ENCODE measurements at regions not wholly inside any gene's neighbourhood (a gene's known extent, or its start where the extent isn't known, plus 50 kb on each side); places are given as distances from the start of the nearest gene placed in this dataset.

GRCh38 chr4:54371173-54371572, 142.1 kb downstream of the PDGFRA start:
- H3K9me3 Mint-ChIP-seq: peaks cover 4% of the 10 kb centered on the region
- DNase-seq (ENCODE audit: extremely low spot score, unreplicated experiment): no peak
- no peaks in the 10 kb centered on the region for H3K36me3 Mint-ChIP-seq
- peaks cover 14% of the 10 kb centered on the region for H3K4me1 Mint-ChIP-seq (ENCODE audit: unreplicated experiment)
- H3K27me3 Mint-ChIP-seq: no peaks in the 10 kb centered on the region
- no peak overlapping the region for H3K27ac Mint-ChIP-seq
- TF ChIP-seq, protein P1, sequence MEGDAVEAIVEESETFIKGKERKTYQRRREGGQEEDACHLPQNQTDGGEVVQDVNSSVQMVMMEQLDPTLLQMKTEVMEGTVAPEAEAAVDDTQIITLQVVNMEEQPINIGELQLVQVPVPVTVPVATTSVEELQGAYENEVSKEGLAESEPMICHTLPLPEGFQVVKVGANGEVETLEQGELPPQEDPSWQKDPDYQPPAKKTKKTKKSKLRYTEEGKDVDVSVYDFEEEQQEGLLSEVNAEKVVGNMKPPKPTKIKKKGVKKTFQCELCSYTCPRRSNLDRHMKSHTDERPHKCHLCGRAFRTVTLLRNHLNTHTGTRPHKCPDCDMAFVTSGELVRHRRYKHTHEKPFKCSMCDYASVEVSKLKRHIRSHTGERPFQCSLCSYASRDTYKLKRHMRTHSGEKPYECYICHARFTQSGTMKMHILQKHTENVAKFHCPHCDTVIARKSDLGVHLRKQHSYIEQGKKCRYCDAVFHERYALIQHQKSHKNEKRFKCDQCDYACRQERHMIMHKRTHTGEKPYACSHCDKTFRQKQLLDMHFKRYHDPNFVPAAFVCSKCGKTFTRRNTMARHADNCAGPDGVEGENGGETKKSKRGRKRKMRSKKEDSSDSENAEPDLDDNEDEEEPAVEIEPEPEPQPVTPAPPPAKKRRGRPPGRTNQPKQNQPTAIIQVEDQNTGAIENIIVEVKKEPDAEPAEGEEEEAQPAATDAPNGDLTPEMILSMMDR (conservative IDR thresholded peaks at IDR 0.05): no peak
- H3K4me3 Mint-ChIP-seq: no peak overlapping the region

GRCh38 chr4:54372951-54373350, 143.9 kb downstream of the PDGFRA start:
- no peak overlapping the region for H3K27ac Mint-ChIP-seq
- no peak overlapping the region for H3K4me3 Mint-ChIP-seq
- no peak for DNase-seq (ENCODE audit: extremely low spot score, unreplicated experiment)
- H3K36me3 Mint-ChIP-seq: no peaks in the 10 kb centered on the region
- peaks cover 5% of the 10 kb centered on the region for H3K27me3 Mint-ChIP-seq
- peaks cover 6% of the 10 kb centered on the region for H3K4me1 Mint-ChIP-seq (ENCODE audit: unreplicated experiment)
- peaks cover 4% of the 10 kb centered on the region for H3K9me3 Mint-ChIP-seq
- TF ChIP-seq, protein P1 (conservative IDR thresholded peaks at IDR 0.05): no peak

GRCh38 chr4:54373718-54374210, 144.7 kb downstream of the PDGFRA start:
- TF ChIP-seq, protein P1 (conservative IDR thresholded peaks at IDR 0.05): no peak
- Mint-ChIP-seq H3K4me3 (no peak overlapping the region), H3K4me1 (ENCODE audit: unreplicated experiment) (peaks cover 6% of the 10 kb centered on the region), H3K27ac (peak overlapping the region; percentile 27), H3K27me3 (peaks cover 5% of the 10 kb centered on the region), H3K36me3 (no peaks in the 10 kb centered on the region), H3K9me3 (peaks cover 4% of the 10 kb centered on the region)
- DNase-seq (ENCODE audit: extremely low spot score, unreplicated experiment): no peak

- Mint-ChIP-seq H3K36me3 (no peaks in the 10 kb centered on the region), H3K27ac (no peak overlapping the region), H3K9me3 (no peaks in the 10 kb centered on the region), H3K4me3 (no peak overlapping the region), H3K27me3 (peaks cover 5% of the 10 kb centered on the region), H3K4me1 (ENCODE audit: unreplicated experiment) (peaks cover 13% of the 10 kb centered on the region)
- TF ChIP-seq, protein P1 (conservative IDR thresholded peaks at IDR 0.05): no peak
- DNase-seq (ENCODE audit: extremely low spot score, unreplicated experiment): no peak
Measured at GRCh38 chr4:54378461-54378860, 149.4 kb downstream of the PDGFRA start.

GRCh38 chr4:54384152-54384551, 155.1 kb downstream of the PDGFRA start:
- TF ChIP-seq, protein P1 (conservative IDR thresholded peaks at IDR 0.05): no peak
- no peaks in the 10 kb centered on the region for H3K27me3 Mint-ChIP-seq
- H3K4me1 Mint-ChIP-seq (ENCODE audit: unreplicated experiment): peaks cover 7% of the 10 kb centered on the region
- no peaks in the 10 kb centered on the region for H3K9me3 Mint-ChIP-seq
- no peak for DNase-seq (ENCODE audit: extremely low spot score, unreplicated experiment)
- H3K27ac Mint-ChIP-seq: peak overlapping the region; percentile 42
- H3K4me3 Mint-ChIP-seq: no peak overlapping the region
- H3K36me3 Mint-ChIP-seq: no peaks in the 10 kb centered on the region

DNA sequence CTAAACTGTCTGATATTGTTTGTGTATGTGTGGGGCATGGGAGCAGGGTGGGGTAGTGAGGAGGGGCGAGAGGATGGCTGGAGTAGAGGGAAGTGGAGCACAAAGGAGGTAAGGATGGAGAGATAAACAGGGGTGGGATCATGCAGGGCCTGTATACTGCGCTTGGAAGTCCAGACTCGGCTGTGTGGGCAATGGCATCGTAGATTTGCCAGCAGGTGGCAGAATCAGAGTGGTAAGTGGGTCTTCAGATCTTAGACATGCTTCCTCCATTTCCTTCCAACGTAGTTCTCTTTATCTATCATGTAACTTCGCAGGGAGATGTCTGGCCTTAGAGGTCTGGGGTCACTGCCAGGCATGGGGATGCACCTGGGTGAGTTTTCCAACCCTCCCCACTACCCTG, 155.5 kb downstream of the PDGFRA start:
- TF ChIP-seq, protein P1 (conservative IDR thresholded peaks at IDR 0.05): peak; percentile 52

More for the DNA sequence above, 155.5 kb downstream of the PDGFRA start:
- no peak overlapping the region for H3K4me3 Mint-ChIP-seq
- H3K4me1 Mint-ChIP-seq (ENCODE audit: unreplicated experiment): peaks cover 7% of the 10 kb centered on the region
- no peaks in the 10 kb centered on the region for H3K36me3 Mint-ChIP-seq
- DNase-seq (ENCODE audit: extremely low spot score, unreplicated experiment): no peak
- no peaks in the 10 kb centered on the region for H3K27me3 Mint-ChIP-seq
- peak overlapping the region; percentile 42 for H3K27ac Mint-ChIP-seq
- H3K9me3 Mint-ChIP-seq: no peaks in the 10 kb centered on the region

Measured in type B pancreatic cell (in vitro differentiated cells).